Caco-2 (cell line): ENCODE measurements at regions not wholly inside any gene's neighbourhood (a gene's known extent, or its start where the extent isn't known, plus 50 kb on each side); places are given as distances from the start of the nearest gene placed in this dataset.

ENCODE experiments used
- BruUV-seq: library from RNA; stranded (reverse); fragments of 400-500 nt; replicated peaks from 2 replicates; lab custom pipeline; 2021; lab: Mats Ljungman, UMichigan
- CTCF ChIA-PET: fragments of 300-600 bp; sonication (Branson Sonifier 250); formaldehyde crosslinking; loops from one replicate; lab custom pipeline; 2022; ENCODE audit warnings: antibody characterized with exemption; lab: Charles Lee
- POLR2A ChIA-PET: fragments of 300-600 bp; sonication (Branson Sonifier 250); formaldehyde crosslinking; loops from one replicate; lab custom pipeline; 2022; ENCODE audit warnings: antibody characterized with exemption; lab: Charles Lee
- DNase-seq, 2 experiments: peaks; one replicate each; pipeline versions ENCODE4 v3.0.0 to v3.0.0-alpha.2; 2020 to 2022
- H3K27me3 ChIP-seq: replicated peaks from 2 replicates; pipeline ENCODE4 v1.6.0; 2011; ENCODE audit warnings: low read length; ENCODE audit not compliant: control insufficient read depth, insufficient read depth
- H3K36me3 ChIP-seq: 2 replicates; pipeline ENCODE4 v1.5.1; 2011; ENCODE audit warnings: low read length; ENCODE audit not compliant: control insufficient read depth, insufficient read depth
- H3K4me1 ChIP-seq: fragments of 250-450 bp; sonication (Bioruptor Pico); 2 replicates; pipeline ENCODE4 v1.5.1; 2020; ENCODE audit warnings: mild to moderate bottlenecking
- H3K4me3 ChIP-seq: 2 replicates; pipeline ENCODE4 v1.5.1; 2011; ENCODE audit warnings: low read depth, mild to moderate bottlenecking, control low read depth, low read length
- H3K9me3 ChIP-seq: fragments of 250-450 bp; sonication (Bioruptor Pico); 2 replicates; pipeline ENCODE4 v1.5.1; 2020; ENCODE audit warnings: mild to moderate bottlenecking, moderate library complexity
- H3K27ac Mint-ChIP-seq: one replicate; pipeline ENCODE4 v1.8.0; 2022; ENCODE audit warnings: mixed read lengths; ENCODE audit not compliant: unreplicated experiment
- H3K27me3 Mint-ChIP-seq: one replicate; pipeline ENCODE4 v1.8.0; 2022; ENCODE audit warnings: mixed read lengths; ENCODE audit not compliant: insufficient read depth, unreplicated experiment
- H3K36me3 Mint-ChIP-seq: one replicate; pipeline ENCODE4 v1.8.0; 2022; ENCODE audit warnings: mild to moderate bottlenecking, mixed read lengths; ENCODE audit not compliant: insufficient read depth, unreplicated experiment
- H3K4me1 Mint-ChIP-seq: one replicate; pipeline ENCODE4 v1.8.0; 2022; ENCODE audit warnings: low read depth, mixed read lengths; ENCODE audit not compliant: unreplicated experiment
- H3K4me3 Mint-ChIP-seq: one replicate; pipeline ENCODE4 v1.8.0; 2022; ENCODE audit warnings: mild to moderate bottlenecking, moderate library complexity, mixed read lengths; ENCODE audit not compliant: unreplicated experiment
- H3K9me3 Mint-ChIP-seq: one replicate; pipeline ENCODE4 v1.8.0; 2022; ENCODE audit warnings: mixed read lengths; ENCODE audit not compliant: unreplicated experiment
- CTCF ChIP-seq, 2 experiments: fragments of 200-600 bp in 1 of 2; IDR thresholded peaks; 1 replicate in 1 of 2; 2 replicates in 1 of 2; pipeline versions ENCODE4 v1.5.1 to v1.8.0; 2011 to 2022; ENCODE audit warnings: antibody characterized with exemption in 1 of 2, control low read depth in 1 of 2, inconsistent platforms in 1 of 2, low read depth in 1 of 2, low read length in 1 of 2, mild to moderate bottlenecking in 1 of 2, moderate library complexity in 1 of 2; ENCODE audit not compliant: insufficient read depth in 1 of 2, severe bottlenecking in 1 of 2, unreplicated experiment in 1 of 2
- intact Hi-C: fragments of 100-400 bp; cut with micrococcal nuclease; formaldehyde crosslinking; loops from one replicate; pipeline ENCODE4 v1.10.0; 2022; ENCODE audit not compliant: unreplicated experiment

GRCh38 chr6:78353040-78353439, 514.3 kb upstream of the IRAK1BP1 start:
- Mint-ChIP-seq H3K27ac (no peak overlapping the region), H3K9me3 (no peaks in the 10 kb centered on the region), H3K4me1 (no peaks in the 10 kb centered on the region), H3K27me3 (no peaks in the 10 kb centered on the region), H3K4me3 (no peak overlapping the region), H3K36me3 (no peaks in the 10 kb centered on the region)
- DNase-seq: no peak
- no peak overlapping the region for H3K4me3 ChIP-seq
- no peaks in the 10 kb centered on the region for H3K9me3 ChIP-seq
- H3K27me3 ChIP-seq: no peaks in the 10 kb centered on the region
- no TSS peak for BruUV-seq
- H3K36me3 ChIP-seq: no peaks in the 10 kb centered on the region
- CTCF ChIA-PET: no interaction called here
- POLR2A ChIA-PET: no interaction called here
- no peaks in the 10 kb centered on the region for H3K4me1 ChIP-seq
- intact Hi-C loops: no loop called here
- TF ChIP-seq CTCF (IDR thresholded peaks at IDR 0.05; ENCODE audit: insufficient read depth in 1 of 2, low read depth in 1 of 2, low read length in 1 of 2, severe bottlenecking in 1 of 2, unreplicated experiment in 1 of 2): no peak

- no TSS peak for BruUV-seq
- Histone ChIP-seq H3K36me3 (no peaks in the 10 kb centered on the region), H3K9me3 (no peaks in the 10 kb centered on the region), H3K4me3 (no peak overlapping the region), H3K27me3 (no peaks in the 10 kb centered on the region), H3K4me1 (no peaks in the 10 kb centered on the region)
- intact Hi-C loops: no loop called here
- Mint-ChIP-seq H3K36me3 (no peaks in the 10 kb centered on the region), H3K27ac (no peak overlapping the region), H3K9me3 (no peaks in the 10 kb centered on the region), H3K4me3 (no peak overlapping the region), H3K27me3 (no peaks in the 10 kb centered on the region), H3K4me1 (no peaks in the 10 kb centered on the region)
- no peak for DNase-seq
- TF ChIP-seq CTCF (IDR thresholded peaks at IDR 0.05; ENCODE audit: insufficient read depth in 1 of 2, low read depth in 1 of 2, low read length in 1 of 2, severe bottlenecking in 1 of 2, unreplicated experiment in 1 of 2): no peak
- ChIA-PET CTCF (no interaction called here), POLR2A (no interaction called here)
Observed at GRCh38 chr6:78363688-78364087, 503.7 kb upstream of the IRAK1BP1 start.

- H3K4me3 Mint-ChIP-seq: no peak overlapping the region
- ChIA-PET CTCF (no interaction called here), POLR2A (no interaction called here)
- DNase-seq: no peak
- no TSS peak for BruUV-seq
- H3K9me3 Mint-ChIP-seq: no peaks in the 10 kb centered on the region
- no peak overlapping the region for H3K27ac Mint-ChIP-seq
- intact Hi-C loops: no loop called here
- no peaks in the 10 kb centered on the region for H3K36me3 Mint-ChIP-seq
- Histone ChIP-seq H3K36me3 (no peaks in the 10 kb centered on the region), H3K4me1 (no peaks in the 10 kb centered on the region), H3K27me3 (no peaks in the 10 kb centered on the region), H3K4me3 (no peak overlapping the region), H3K9me3 (no peaks in the 10 kb centered on the region)
- no peaks in the 10 kb centered on the region for H3K4me1 Mint-ChIP-seq
- no peak for TF ChIP-seq CTCF (IDR thresholded peaks at IDR 0.05; ENCODE audit: insufficient read depth in 1 of 2, low read depth in 1 of 2, low read length in 1 of 2, severe bottlenecking in 1 of 2, unreplicated experiment in 1 of 2)
- peaks cover 3% of the 10 kb centered on the region for H3K27me3 Mint-ChIP-seq
Observed at GRCh38 chr6:78365473-78365872, 501.9 kb upstream of the IRAK1BP1 start.
